ENCODE measurements at regions not wholly inside any gene's neighbourhood (a gene's known extent, or its start where the extent isn't known, plus 50 kb on each side); places are given as distances from the start of the nearest gene placed in this dataset.

DNA sequence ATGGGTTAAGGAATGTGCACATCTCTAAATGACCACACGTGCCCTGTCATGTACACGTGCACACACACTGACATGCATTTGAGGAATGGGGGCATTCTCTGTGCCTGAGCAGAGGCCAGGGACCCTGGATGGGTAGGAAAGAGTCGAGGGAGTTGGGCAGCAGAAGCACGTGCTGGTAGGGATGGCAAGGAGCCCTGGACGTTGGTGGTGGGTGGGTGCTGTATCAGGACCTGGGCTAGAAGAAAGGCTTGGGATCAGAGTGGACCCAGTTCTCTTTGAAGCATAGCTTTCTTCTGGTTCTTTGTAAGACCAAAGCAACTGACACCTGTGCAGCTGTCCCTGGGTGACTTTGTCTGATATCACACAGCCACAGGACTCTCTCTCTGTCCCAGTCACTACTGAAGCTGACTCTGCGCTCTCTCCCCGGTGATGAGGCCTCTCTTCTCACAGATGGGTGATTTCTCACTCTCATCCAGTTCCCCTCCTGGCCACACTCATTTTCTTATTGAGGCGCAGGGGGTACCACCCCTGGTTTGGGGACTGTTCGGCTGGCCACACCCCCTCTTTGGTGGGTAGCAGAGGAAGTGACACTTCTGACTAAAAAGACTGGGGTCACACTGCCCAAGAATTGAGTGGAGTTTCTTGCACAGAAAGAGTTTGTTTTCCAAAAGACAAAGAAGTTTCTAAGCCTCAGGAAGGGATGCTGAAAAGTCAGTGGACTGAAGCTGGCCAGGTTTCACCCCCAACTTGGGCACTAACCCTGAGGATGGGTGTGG lies 171.7 kb upstream of the RTL1 start:
- Histone ChIP-seq H3K9me3 (ENCODE audit: low read length) (no peaks in the 10 kb centered on the region), H3K27me3 (ENCODE audit: insufficient read depth, low read depth, low read length) (no peaks in the 10 kb centered on the region), H3K4me3 (ENCODE audit: low read length) (no peak overlapping the region), H3K27ac (ENCODE audit: low read length) (no peak overlapping the region), H3K9ac (ENCODE audit: low read length) (no peak overlapping the region), H2AFZ (ENCODE audit: low read depth, low read length) (no peak overlapping the region), H3K4me2 (ENCODE audit: low read length) (no peak overlapping the region), H3K36me3 (ENCODE audit: insufficient read depth, low read length) (no peaks in the 10 kb centered on the region), H4K20me1 (ENCODE audit: insufficient read depth) (no peaks in the 10 kb centered on the region), H3F3A (ENCODE audit: insufficient read depth, low read length, poor library complexity, severe bottlenecking) (peaks cover under 1% of the 10 kb centered on the region), H3K79me2 (replicated peaks; ENCODE audit: insufficient read depth, low read length) (no peaks in the 10 kb centered on the region), H3K9me2 (ENCODE audit: insufficient read depth, low read length) (no peaks in the 10 kb centered on the region)
- TF ChIP-seq, protein P1, sequence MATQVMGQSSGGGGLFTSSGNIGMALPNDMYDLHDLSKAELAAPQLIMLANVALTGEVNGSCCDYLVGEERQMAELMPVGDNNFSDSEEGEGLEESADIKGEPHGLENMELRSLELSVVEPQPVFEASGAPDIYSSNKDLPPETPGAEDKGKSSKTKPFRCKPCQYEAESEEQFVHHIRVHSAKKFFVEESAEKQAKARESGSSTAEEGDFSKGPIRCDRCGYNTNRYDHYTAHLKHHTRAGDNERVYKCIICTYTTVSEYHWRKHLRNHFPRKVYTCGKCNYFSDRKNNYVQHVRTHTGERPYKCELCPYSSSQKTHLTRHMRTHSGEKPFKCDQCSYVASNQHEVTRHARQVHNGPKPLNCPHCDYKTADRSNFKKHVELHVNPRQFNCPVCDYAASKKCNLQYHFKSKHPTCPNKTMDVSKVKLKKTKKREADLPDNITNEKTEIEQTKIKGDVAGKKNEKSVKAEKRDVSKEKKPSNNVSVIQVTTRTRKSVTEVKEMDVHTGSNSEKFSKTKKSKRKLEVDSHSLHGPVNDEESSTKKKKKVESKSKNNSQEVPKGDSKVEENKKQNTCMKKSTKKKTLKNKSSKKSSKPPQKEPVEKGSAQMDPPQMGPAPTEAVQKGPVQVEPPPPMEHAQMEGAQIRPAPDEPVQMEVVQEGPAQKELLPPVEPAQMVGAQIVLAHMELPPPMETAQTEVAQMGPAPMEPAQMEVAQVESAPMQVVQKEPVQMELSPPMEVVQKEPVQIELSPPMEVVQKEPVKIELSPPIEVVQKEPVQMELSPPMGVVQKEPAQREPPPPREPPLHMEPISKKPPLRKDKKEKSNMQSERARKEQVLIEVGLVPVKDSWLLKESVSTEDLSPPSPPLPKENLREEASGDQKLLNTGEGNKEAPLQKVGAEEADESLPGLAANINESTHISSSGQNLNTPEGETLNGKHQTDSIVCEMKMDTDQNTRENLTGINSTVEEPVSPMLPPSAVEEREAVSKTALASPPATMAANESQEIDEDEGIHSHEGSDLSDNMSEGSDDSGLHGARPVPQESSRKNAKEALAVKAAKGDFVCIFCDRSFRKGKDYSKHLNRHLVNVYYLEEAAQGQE (IDR thresholded peaks at IDR 0.05; ENCODE audit: borderline replicate concordance), result no peak
- TF ChIP-seq POLR2AphosphoS5 (IDR thresholded peaks at IDR 0.05), result no peak
- TF ChIP-seq RAD21 (conservative IDR thresholded peaks at IDR 0.05), result no peak
- no peak for TF ChIP-seq EZH2 (IDR thresholded peaks at IDR 0.05; ENCODE audit: borderline replicate concordance, insufficient read depth, low read length, poor library complexity, severe bottlenecking)
- no peak for TF ChIP-seq EP300 (conservative IDR thresholded peaks at IDR 0.05; ENCODE audit: poor library complexity, severe bottlenecking)
- no peak for TF ChIP-seq MXI1 (conservative IDR thresholded peaks at IDR 0.05; ENCODE audit: poor library complexity, severe bottlenecking)
- TF ChIP-seq TAF1 (IDR thresholded peaks at IDR 0.05; ENCODE audit: low read depth), result no peak
- TF ChIP-seq, protein P2, sequence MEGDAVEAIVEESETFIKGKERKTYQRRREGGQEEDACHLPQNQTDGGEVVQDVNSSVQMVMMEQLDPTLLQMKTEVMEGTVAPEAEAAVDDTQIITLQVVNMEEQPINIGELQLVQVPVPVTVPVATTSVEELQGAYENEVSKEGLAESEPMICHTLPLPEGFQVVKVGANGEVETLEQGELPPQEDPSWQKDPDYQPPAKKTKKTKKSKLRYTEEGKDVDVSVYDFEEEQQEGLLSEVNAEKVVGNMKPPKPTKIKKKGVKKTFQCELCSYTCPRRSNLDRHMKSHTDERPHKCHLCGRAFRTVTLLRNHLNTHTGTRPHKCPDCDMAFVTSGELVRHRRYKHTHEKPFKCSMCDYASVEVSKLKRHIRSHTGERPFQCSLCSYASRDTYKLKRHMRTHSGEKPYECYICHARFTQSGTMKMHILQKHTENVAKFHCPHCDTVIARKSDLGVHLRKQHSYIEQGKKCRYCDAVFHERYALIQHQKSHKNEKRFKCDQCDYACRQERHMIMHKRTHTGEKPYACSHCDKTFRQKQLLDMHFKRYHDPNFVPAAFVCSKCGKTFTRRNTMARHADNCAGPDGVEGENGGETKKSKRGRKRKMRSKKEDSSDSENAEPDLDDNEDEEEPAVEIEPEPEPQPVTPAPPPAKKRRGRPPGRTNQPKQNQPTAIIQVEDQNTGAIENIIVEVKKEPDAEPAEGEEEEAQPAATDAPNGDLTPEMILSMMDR (IDR thresholded peaks at IDR 0.05; ENCODE audit: poor library complexity, severe bottlenecking), result no peak
- TF ChIP-seq SMC3 (conservative IDR thresholded peaks at IDR 0.05; ENCODE audit: poor library complexity), result no peak

DNA sequence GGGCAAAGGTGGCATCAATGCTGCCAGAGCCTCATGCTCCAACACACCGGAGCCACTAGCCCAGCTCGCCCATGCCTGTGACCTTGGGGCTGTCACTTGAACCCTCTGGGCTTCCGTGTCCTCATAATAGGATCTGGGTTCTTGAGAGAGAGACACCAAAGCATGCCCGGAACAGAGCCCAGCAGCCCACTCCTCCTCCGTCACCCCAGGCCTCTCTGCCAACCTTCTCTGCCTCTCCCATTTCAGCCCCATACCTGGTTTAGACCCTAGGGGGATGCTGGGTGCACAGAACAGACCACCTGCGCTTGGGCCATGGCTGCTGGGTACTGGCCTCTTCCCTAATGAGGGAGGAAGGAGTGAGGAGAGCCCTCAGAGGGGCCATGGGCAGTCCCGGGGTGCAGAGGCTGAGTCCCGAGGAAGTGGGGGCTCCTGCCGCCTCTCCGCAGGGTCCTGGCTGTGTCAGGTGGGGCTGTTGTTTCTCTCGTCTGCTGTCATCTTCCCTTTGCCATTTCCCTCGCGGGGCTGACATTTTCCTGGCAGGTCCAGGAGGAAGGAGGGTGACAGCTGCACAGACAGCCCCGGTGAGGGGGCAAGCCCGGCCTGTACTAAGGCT lies 172.4 kb upstream of the RTL1 start:
- no peaks in the 10 kb centered on the region for H3K36me3 ChIP-seq (ENCODE audit: insufficient read depth, low read length)
- H3K27ac ChIP-seq (ENCODE audit: low read length), result no peak overlapping the region
- no peak overlapping the region for H2AFZ ChIP-seq (ENCODE audit: low read depth, low read length)
- no peak overlapping the region for H3K4me2 ChIP-seq (ENCODE audit: low read length)
- H4K20me1 ChIP-seq (ENCODE audit: insufficient read depth), result no peaks in the 10 kb centered on the region
- H3K9me2 ChIP-seq (ENCODE audit: insufficient read depth, low read length), result no peaks in the 10 kb centered on the region
- no peaks in the 10 kb centered on the region for H3F3A ChIP-seq (ENCODE audit: insufficient read depth, low read length, poor library complexity, severe bottlenecking)
- no peak overlapping the region for H3K4me3 ChIP-seq (ENCODE audit: low read length)
- H3K9me3 ChIP-seq (ENCODE audit: low read length), result no peaks in the 10 kb centered on the region
- no peaks in the 10 kb centered on the region for H3K27me3 ChIP-seq (ENCODE audit: insufficient read depth, low read depth, low read length)
- H3K79me2 ChIP-seq (replicated peaks; ENCODE audit: insufficient read depth, low read length), result no peaks in the 10 kb centered on the region
- H3K9ac ChIP-seq (ENCODE audit: low read length), result peak overlapping the region; percentile 13
- TF ChIP-seq MXI1 (conservative IDR thresholded peaks at IDR 0.05; ENCODE audit: poor library complexity, severe bottlenecking) (no peak), SMC3 (conservative IDR thresholded peaks at IDR 0.05; ENCODE audit: poor library complexity) (no peak)
- TF ChIP-seq, protein P1 (IDR thresholded peaks at IDR 0.05; ENCODE audit: borderline replicate concordance), result no peak

All from neural cell (in vitro differentiated cells).